Left renal pelvis (tissue), 4 donors: ENCODE measurements at regions not wholly inside any gene's neighbourhood (a gene's known extent, or its start where the extent isn't known, plus 50 kb on each side); places are given as distances from the start of the nearest gene placed in this dataset.

Source experiments
- DNase-seq, 4 donors: peaks; one replicate each; pipeline ENCODE4 v3.0.0-alpha.2; 2013; ENCODE audit warnings: low read depth in 4 of 4, low spot score in 3 of 4

DNA sequence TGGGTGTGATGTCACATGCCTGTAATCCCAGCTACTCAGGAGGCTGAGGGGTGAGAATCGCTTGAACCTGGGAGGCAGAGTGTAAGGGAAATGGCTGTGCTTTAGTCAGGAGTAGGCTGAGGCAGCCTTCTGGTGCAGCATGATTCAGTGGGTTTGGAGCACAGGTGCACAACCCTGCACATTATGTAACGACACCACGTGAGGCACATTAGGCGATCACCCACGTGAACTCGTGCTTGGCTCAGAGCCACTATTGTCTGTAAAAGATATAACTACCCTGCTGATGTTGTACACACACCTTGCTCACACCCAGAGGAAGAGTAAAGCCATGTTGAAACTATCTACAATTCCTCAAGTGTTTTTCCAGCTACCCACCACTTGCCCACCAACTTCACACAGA lies 54.8 kb upstream of the ZC3H15 start:
- DNase-seq: no peak

DNA sequence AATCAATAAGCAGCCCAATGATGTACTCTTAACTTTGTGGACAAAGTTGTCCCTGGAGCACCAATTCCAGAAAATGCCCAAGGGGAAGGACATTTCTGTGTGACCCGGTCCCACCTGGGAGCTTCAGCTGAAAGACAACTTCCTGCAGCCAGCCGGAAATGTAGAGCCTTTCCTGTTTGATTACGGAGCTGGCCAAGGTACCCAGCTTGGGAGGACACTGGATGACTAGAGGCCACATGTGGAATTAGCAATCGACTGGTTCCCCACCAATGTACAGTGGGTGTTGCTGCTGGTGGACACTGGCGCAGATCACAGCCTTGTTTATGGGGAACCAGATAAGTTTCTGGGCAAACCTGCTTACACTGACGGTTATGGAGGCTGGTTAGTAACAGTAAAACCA lies 53.0 kb upstream of the ZC3H15 start:
- no peak for DNase-seq

DNA sequence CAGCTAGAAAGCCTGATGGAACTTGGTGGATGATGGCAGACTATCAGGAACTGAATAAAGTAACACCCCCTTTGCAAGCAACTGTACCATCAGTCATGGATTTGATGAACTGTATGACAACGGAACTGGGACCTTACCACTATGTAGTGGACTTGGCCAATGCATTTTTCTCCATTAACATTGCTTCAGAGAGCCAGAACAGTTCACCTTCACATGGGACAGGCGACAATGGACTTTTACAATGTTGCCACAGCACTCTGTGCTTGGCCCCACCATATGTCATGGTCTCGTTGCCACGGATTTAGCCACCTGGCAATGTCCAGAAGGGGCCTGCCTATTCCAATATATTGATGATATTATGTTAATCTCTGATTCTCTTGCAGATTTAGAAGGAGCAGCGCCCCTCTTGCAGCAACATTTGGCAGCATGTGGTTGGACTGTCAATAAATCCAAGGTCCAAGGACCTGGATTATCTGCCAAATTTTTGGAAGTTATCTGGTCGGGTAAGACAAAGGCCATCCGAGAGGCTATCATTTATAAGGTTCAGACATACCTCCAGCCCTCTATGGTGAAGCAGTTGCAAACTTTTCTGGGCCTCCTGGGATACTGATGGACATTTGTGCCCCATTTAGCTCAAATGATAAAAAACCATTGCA lies 52.2 kb upstream of the ZC3H15 start:
- DNase-seq: no peak
